K562 (cell line): ENCODE measurements at regions not wholly inside any gene's neighbourhood (a gene's known extent, or its start where the extent isn't known, plus 50 kb on each side); places are given as distances from the start of the nearest gene placed in this dataset.

Experiments used
- ATAC-seq: fragments of 200-7000 bp; cut with Tn5 transposase; 3 replicates; pipeline ENCODE4 v1.9.1; 2020; ENCODE audit warnings: moderate library complexity
- BruUV-seq: library from RNA; stranded (reverse); fragments of 400-500 nt; replicated peaks from 2 replicates; lab custom pipeline; 2021; lab: Mats Ljungman, UMichigan
- CTCF ChIA-PET: fragments of 300-600 bp; formaldehyde crosslinking; extraction: SDS; loops from one replicate; lab custom pipeline; 2021; ENCODE audit warnings: low intra/inter-chr PET ratio; lab: Yijun Ruan, JAX
- POLR2A ChIA-PET: fragments of 300-600, 350-650 bp; sonication (Branson Sonifier 250); formaldehyde crosslinking; extraction: SDS; loops from one replicate; lab custom pipeline; 2021; ENCODE audit warnings: antibody characterized with exemption, inconsistent platforms; lab: Yijun Ruan, JAX
- DNase-seq, 4 experiments: peaks; one replicate each; pipeline versions ENCODE4 v3.0.0 to v3.0.0-alpha.2; 2011 to 2018; ENCODE audit warnings: low spot score in 3 of 4, mixed read lengths in 3 of 4; ENCODE audit errors: extremely low read depth in 1 of 4
- FAIRE-seq: peaks from 2 replicates; lab custom pipeline; 2011; peaks lifted over from hg19 to GRCh38; lab: Jason Lieb, UNC
- H2AFZ ChIP-seq: 2 replicates; pipeline ENCODE4 v1.6.0; 2011; ENCODE audit warnings: low read depth, low read length, control low read depth, inconsistent platforms
- H3K27ac ChIP-seq: fragments of 200-600 bp; 3 replicates; pipeline ENCODE4 v1.8.0; 2011; ENCODE audit warnings: low read depth, mild to moderate bottlenecking, control low read depth, inconsistent platforms, low read length, moderate library complexity, mixed read lengths; ENCODE audit errors: extremely low read depth
- H3K27me3 ChIP-seq, 2 experiments: fragments of 300-600 bp in 1 of 2; 2 replicates in 1 of 2; 3 replicates in 1 of 2; pipeline versions ENCODE4 v1.6.0 to v1.8.0; 2011; ENCODE audit warnings: inconsistent platforms in 2 of 2, low read length in 2 of 2, mild to moderate bottlenecking in 1 of 2, mixed read lengths in 1 of 2, moderate library complexity in 1 of 2; ENCODE audit not compliant: control insufficient read depth in 2 of 2, insufficient read depth in 2 of 2
- H3K36me3 ChIP-seq: fragments of 300-600 bp; 3 replicates; pipeline ENCODE4 v1.8.0; 2011; ENCODE audit warnings: mild to moderate bottlenecking, low read length, inconsistent platforms; ENCODE audit not compliant: control insufficient read depth, insufficient read depth
- H3K4me1 ChIP-seq, 2 experiments: fragments of 200-600 bp in 1 of 2; replicated peaks in 1 of 2; 2 replicates in 1 of 2; 3 replicates in 1 of 2; pipeline versions ENCODE4 v1.5.1 to v1.8.0; 2011; ENCODE audit warnings: inconsistent platforms in 2 of 2, low read length in 2 of 2, mild to moderate bottlenecking in 1 of 2, mixed read lengths in 1 of 2, moderate library complexity in 1 of 2; ENCODE audit not compliant: control insufficient read depth in 2 of 2, insufficient read depth in 2 of 2
- H3K4me2 ChIP-seq: 2 replicates; pipeline ENCODE4 v1.6.1; 2011; ENCODE audit warnings: low read length, control low read depth, inconsistent platforms, mixed read lengths; ENCODE audit not compliant: insufficient read depth
- H3K4me3 ChIP-seq: fragments of 200-600 bp; sonication (generic), shearing (Covaris generic); 2 replicates; pipeline ENCODE4 v1.5.1; 2016; ENCODE audit warnings: control low read depth, inconsistent platforms
- H3K79me2 ChIP-seq: fragments of 200-600 bp; 3 replicates; pipeline ENCODE4 v1.8.0; 2011; ENCODE audit warnings: low read length, inconsistent platforms; ENCODE audit not compliant: control insufficient read depth, insufficient read depth
- H3K9ac ChIP-seq, 2 experiments: 2 replicates each; pipeline versions ENCODE4 v1.6.0 to v1.6.1; 2011; ENCODE audit warnings: low read depth in 2 of 2, low read length in 2 of 2, control low read depth in 1 of 2, inconsistent platforms in 1 of 2, mild to moderate bottlenecking in 1 of 2, mixed read lengths in 1 of 2; ENCODE audit not compliant: insufficient read depth in 1 of 2
- H3K9me1 ChIP-seq: one replicate; pipeline ENCODE4 v1.6.0; 2011; ENCODE audit warnings: inconsistent platforms, mild to moderate bottlenecking, low read length, moderate library complexity; ENCODE audit not compliant: control insufficient read depth, insufficient read depth
- H3K9me3 ChIP-seq: replicated peaks from 2 replicates; pipeline ENCODE4 v1.5.1; 2011; ENCODE audit warnings: low read depth, low read length, inconsistent platforms; ENCODE audit not compliant: control insufficient read depth, insufficient read depth
- H4K20me1 ChIP-seq: replicated peaks from 2 replicates; pipeline ENCODE4 v1.6.1; 2011; ENCODE audit warnings: low read length, inconsistent platforms, mixed read lengths; ENCODE audit not compliant: control insufficient read depth, insufficient read depth
- CXXC5 ChIP-seq: fragments of 250-450 bp; sonication (Bioruptor Pico); IDR thresholded peaks from 2 replicates; pipeline ENCODE4 v1.8.0; 2022; ENCODE audit warnings: inconsistent platforms, mild to moderate bottlenecking, moderate library complexity
- HDAC2 ChIP-seq: fragments of 450-650 bp; IDR thresholded peaks from 2 replicates; pipeline ENCODE4 v1.6.1; 2016; ENCODE audit warnings: mild to moderate bottlenecking
- HMG20B ChIP-seq: fragments of 250-450 bp; sonication (Bioruptor Pico); IDR thresholded peaks from 2 replicates; pipeline ENCODE4 v1.5.0; 2021; ENCODE audit warnings: mild to moderate bottlenecking
- KLF13 ChIP-seq: fragments of 450-650 bp; IDR thresholded peaks from 2 replicates; pipeline ENCODE4 v1.6.1; 2016; ENCODE audit warnings: missing genetic modification characterization, low read depth, mild to moderate bottlenecking, missing compliant biosample characterization, moderate library complexity, borderline replicate concordance
- MAFF ChIP-seq: IDR thresholded peaks from 2 replicates; pipeline ENCODE4 v1.6.1; 2012; ENCODE audit warnings: low read length, improper control_type of control experiment
- MEF2A ChIP-seq: IDR thresholded peaks from 2 replicates; pipeline ENCODE4 v1.6.1; 2011; ENCODE audit warnings: low read depth, mild to moderate bottlenecking, low read length, moderate library complexity; ENCODE audit not compliant: control insufficient read depth
- NFATC3 ChIP-seq: fragments of 450-650 bp; IDR thresholded peaks from 2 replicates; pipeline ENCODE4 v1.6.1; 2017; ENCODE audit warnings: mild to moderate bottlenecking
- POU5F1 ChIP-seq: fragments of 150-350 bp; IDR thresholded peaks from 2 replicates; pipeline ENCODE4 v1.6.1; 2014; ENCODE audit warnings: borderline replicate concordance, low read length, low read depth, mild to moderate bottlenecking; ENCODE audit not compliant: partially characterized antibody
- RAD51 ChIP-seq: fragments of 450-650 bp; IDR thresholded peaks from 2 replicates; pipeline ENCODE4 v1.7.1; 2016; ENCODE audit warnings: low read depth, mild to moderate bottlenecking, borderline replicate concordance
- RNF219 ChIP-seq: fragments of 250-450 bp; sonication (Bioruptor Pico); IDR thresholded peaks from 2 replicates; pipeline ENCODE4 v1.5.0; 2022; ENCODE audit warnings: mild to moderate bottlenecking
- TAF7 ChIP-seq: fragments of 450-650 bp; IDR thresholded peaks from 2 replicates; pipeline ENCODE4 v1.6.1; 2016; ENCODE audit warnings: missing genetic modification characterization, missing compliant biosample characterization
- XRCC3 ChIP-seq: fragments of 450-650 bp; IDR thresholded peaks from 2 replicates; pipeline ENCODE4 v1.6.1; 2017; ENCODE audit warnings: mild to moderate bottlenecking, moderate library complexity
- YBX1 ChIP-seq: fragments of 450-650 bp; IDR thresholded peaks from 2 replicates; pipeline ENCODE4 v1.7.1; 2016; ENCODE audit warnings: mild to moderate bottlenecking
- ZNF407 ChIP-seq: fragments of 450-650 bp; IDR thresholded peaks from 2 replicates; pipeline ENCODE4 v1.6.1; 2016; ENCODE audit warnings: low read depth
- WGBS: fragments of 100-300 bp; shearing (Covaris generic); methylation state at CpG from one replicate; pipeline ENCODE4 v1.1.6; 2016; ENCODE audit warnings: low coverage, mixed read lengths; ENCODE audit not compliant: insufficient coverage; ENCODE audit errors: missing lambda C conversion rate; 5-methylcytosine and 5-hydroxymethylcytosine counted together
- in situ Hi-C: fragments of 300-500 bp; cut with MboI; formaldehyde crosslinking; loops from 4 replicates; pipeline ENCODE4 v1.15.0; 2018; ENCODE audit warnings: inconsistent platforms, mixed read lengths
- intact Hi-C: fragments of 100-400 bp; cut with micrococcal nuclease; formaldehyde crosslinking; loops from 2 replicates; pipeline ENCODE4 v1.14.2; 2022

GRCh38 chr6:21801446-21802174 lies 208.1 kb downstream of the SOX4 start:
- no peaks in the 10 kb centered on the region for H3K4me1 ChIP-seq
- H3K27me3 ChIP-seq = peaks cover 3 to 10% of the 10 kb centered on the region in 2 experiments; a peak in 3 of 5 replicates
- no TSS peak for BruUV-seq
- no peaks in the 10 kb centered on the region; the same call in 1 of the 2 replicates for H4K20me1 ChIP-seq
- no peaks in the 10 kb centered on the region for H3K79me2 ChIP-seq
- CTCF ChIA-PET = no interaction called here
- no peak overlapping the region for H3K4me2 ChIP-seq
- no peaks in the 10 kb centered on the region for H3K9me3 ChIP-seq
- WGBS = 5% methylated on average over 1 of the region's 1 CpG
- H2AFZ ChIP-seq = no peak overlapping the region
- no peak overlapping the region for H3K27ac ChIP-seq
- in situ Hi-C loops (no loop called here), intact Hi-C loops (no loop called here)
- H3K36me3 ChIP-seq = no peaks in the 10 kb centered on the region
- no peak for ATAC-seq
- no peak for DNase-seq
- FAIRE-seq = no peak
- POLR2A ChIA-PET = no interaction called here
- H3K9me1 ChIP-seq = no peaks in the 10 kb centered on the region
- no peak overlapping the region for H3K4me3 ChIP-seq
- H3K9ac ChIP-seq = no peak overlapping the region
- TF ChIP-seq TAF7 (tag) (no peak), CXXC5 (no peak), MEF2A (no peak), POU5F1 (no peak), KLF13 (tag) (no peak), ZNF407 (no peak), MAFF (no peak), YBX1 (no peak), HMG20B (CRISPR knock-in tag) (no peak), HDAC2 (no peak), RNF219 (CRISPR knock-in tag) (no peak), RAD51 (no peak), NFATC3 (no peak), XRCC3 (no peak)
